Muscle layer of duodenum (tissue), 2 donors: ENCODE measurements at regions not wholly inside any gene's neighbourhood (a gene's known extent, or its start where the extent isn't known, plus 50 kb on each side); places are given as distances from the start of the nearest gene placed in this dataset.

Experiments
- H3K27ac ChIP-seq: one replicate; pipeline ENCODE4 v1.7.0; 2013; ENCODE audit warnings: mild to moderate bottlenecking, low read length
- H3K27me3 ChIP-seq: one replicate; pipeline ENCODE4 v1.7.0; 2013; ENCODE audit warnings: low read depth, mild to moderate bottlenecking, control low read depth, low read length
- H3K36me3 ChIP-seq, 2 donors: one replicate each; pipeline ENCODE4 v1.7.0; 2013; ENCODE audit warnings: low read length in 2 of 2, control low read depth in 1 of 2, mild to moderate bottlenecking in 1 of 2; ENCODE audit not compliant: insufficient read depth in 2 of 2, control insufficient read depth in 1 of 2
- H3K4me1 ChIP-seq, 2 donors: one replicate each; pipeline ENCODE4 v1.7.0; 2013; ENCODE audit warnings: low read length in 2 of 2, mild to moderate bottlenecking in 2 of 2, control low read depth in 1 of 2, moderate library complexity in 1 of 2; ENCODE audit not compliant: insufficient read depth in 2 of 2, control insufficient read depth in 1 of 2
- H3K4me3 ChIP-seq, 2 donors: one replicate each; pipeline ENCODE4 v1.7.0; 2013; ENCODE audit warnings: low read length in 2 of 2, low read depth in 1 of 2, mild to moderate bottlenecking in 1 of 2
- H3K9me3 ChIP-seq, 2 donors: one replicate each; pipeline ENCODE4 v1.7.0; 2013; ENCODE audit warnings: low read length in 2 of 2, control low read depth in 1 of 2, mild to moderate bottlenecking in 1 of 2; ENCODE audit not compliant: control insufficient read depth in 1 of 2
- donor health status: healthy.

GRCh38 chr13:87736849-87737385, 65.7 kb downstream of the SLITRK5 start:
- Histone ChIP-seq H3K9me3 (no peaks in the 10 kb centered on the region), H3K36me3 (no peaks in the 10 kb centered on the region), H3K27me3 (no peaks in the 10 kb centered on the region), H3K4me1 (no peaks in the 10 kb centered on the region), H3K27ac (no peak overlapping the region), H3K4me3 (no peak overlapping the region)

GRCh38 chr13:87754097-87754496, 82.9 kb downstream of the SLITRK5 start:
- Histone ChIP-seq H3K27me3 (no peaks in the 10 kb centered on the region), H3K27ac (no peak overlapping the region), H3K9me3 (no peaks in the 10 kb centered on the region), H3K36me3 (no peaks in the 10 kb centered on the region), H3K4me1 (no peaks in the 10 kb centered on the region), H3K4me3 (no peak overlapping the region)

GRCh38 chr13:87769445-87769844, 98.3 kb downstream of the SLITRK5 start:
- Histone ChIP-seq H3K36me3 (no peaks in the 10 kb centered on the region), H3K27me3 (no peaks in the 10 kb centered on the region), H3K4me1 (no peaks in the 10 kb centered on the region), H3K4me3 (no peak overlapping the region), H3K27ac (no peak overlapping the region), H3K9me3 (no peaks in the 10 kb centered on the region)

- no peaks in the 10 kb centered on the region for H3K36me3 ChIP-seq
- H3K9me3 ChIP-seq, result no peaks in the 10 kb centered on the region
- H3K4me1 ChIP-seq, result no peaks in the 10 kb centered on the region
- no peak overlapping the region for H3K27ac ChIP-seq
- no peaks in the 10 kb centered on the region for H3K27me3 ChIP-seq
- H3K4me3 ChIP-seq, result no peak overlapping the region
These were observed 106.2 kb downstream of the SLITRK5 start for GRCh38 chr13:87777387-87777786.

- H3K4me3 ChIP-seq, result no peak overlapping the region
- H3K27ac ChIP-seq, result no peak overlapping the region
- H3K9me3 ChIP-seq, result no peaks in the 10 kb centered on the region
- no peaks in the 10 kb centered on the region for H3K27me3 ChIP-seq
- no peaks in the 10 kb centered on the region for H3K4me1 ChIP-seq
- no peaks in the 10 kb centered on the region for H3K36me3 ChIP-seq
These were observed 107.0 kb downstream of the SLITRK5 start for GRCh38 chr13:87778128-87778527.

- H3K27ac ChIP-seq, result no peak overlapping the region
These were observed 108.3 kb downstream of the SLITRK5 start for GRCh38 chr13:87779426-87779825.

GRCh38 chr13:87783366-87783765, 112.2 kb downstream of the SLITRK5 start:
- Histone ChIP-seq H3K4me1 (no peaks in the 10 kb centered on the region), H3K27ac (no peak overlapping the region), H3K9me3 (no peaks in the 10 kb centered on the region), H3K4me3 (no peak overlapping the region), H3K36me3 (no peaks in the 10 kb centered on the region), H3K27me3 (no peaks in the 10 kb centered on the region)

More at GRCh38 chr13:87779426-87779825, 108.3 kb downstream of the SLITRK5 start:
- H3K4me3 ChIP-seq, result no peak overlapping the region
- no peaks in the 10 kb centered on the region for H3K36me3 ChIP-seq
- H3K4me1 ChIP-seq, result no peaks in the 10 kb centered on the region
- no peaks in the 10 kb centered on the region for H3K27me3 ChIP-seq
- H3K9me3 ChIP-seq, result no peaks in the 10 kb centered on the region

GRCh38 chr13:87788363-87788762, 117.2 kb downstream of the SLITRK5 start:
- H3K27ac ChIP-seq, result no peak overlapping the region
- H3K9me3 ChIP-seq, result no peaks in the 10 kb centered on the region
- no peak overlapping the region for H3K4me3 ChIP-seq
- no peaks in the 10 kb centered on the region for H3K36me3 ChIP-seq
- H3K4me1 ChIP-seq, result no peaks in the 10 kb centered on the region
- no peaks in the 10 kb centered on the region for H3K27me3 ChIP-seq

- no peaks in the 10 kb centered on the region for H3K36me3 ChIP-seq
- no peaks in the 10 kb centered on the region for H3K27me3 ChIP-seq
These were observed 121.7 kb downstream of the SLITRK5 start for GRCh38 chr13:87792878-87793277.

GRCh38 chr13:87798536-87798935, 127.4 kb downstream of the SLITRK5 start:
- Histone ChIP-seq H3K4me1 (no peaks in the 10 kb centered on the region), H3K9me3 (no peaks in the 10 kb centered on the region), H3K27ac (no peak overlapping the region), H3K4me3 (no peak overlapping the region), H3K36me3 (no peaks in the 10 kb centered on the region), H3K27me3 (no peaks in the 10 kb centered on the region)

More at GRCh38 chr13:87792878-87793277, 121.7 kb downstream of the SLITRK5 start:
- Histone ChIP-seq H3K27ac (no peak overlapping the region), H3K4me3 (no peak overlapping the region), H3K4me1 (no peaks in the 10 kb centered on the region), H3K9me3 (no peaks in the 10 kb centered on the region)

GRCh38 chr13:87810391-87810801, 139.2 kb downstream of the SLITRK5 start:
- Histone ChIP-seq H3K4me3 (no peak overlapping the region), H3K27ac (no peak overlapping the region)

GRCh38 chr13:87810920-87811344, 139.8 kb downstream of the SLITRK5 start:
- Histone ChIP-seq H3K27me3 (no peaks in the 10 kb centered on the region), H3K9me3 (no peaks in the 10 kb centered on the region), H3K4me3 (no peak overlapping the region), H3K4me1 (no peaks in the 10 kb centered on the region), H3K27ac (no peak overlapping the region), H3K36me3 (no peaks in the 10 kb centered on the region)

More at GRCh38 chr13:87810391-87810801, 139.2 kb downstream of the SLITRK5 start:
- Histone ChIP-seq H3K36me3 (no peaks in the 10 kb centered on the region), H3K9me3 (no peaks in the 10 kb centered on the region), H3K27me3 (no peaks in the 10 kb centered on the region), H3K4me1 (no peaks in the 10 kb centered on the region)
